Occipital lobe (tissue), 1 donor: ENCODE measurements at regions not wholly inside any gene's neighbourhood (a gene's known extent, or its start where the extent isn't known, plus 50 kb on each side); places are given as distances from the start of the nearest gene placed in this dataset.
"Not testable (repeated sequence)": the region's sequence is repeated elsewhere in the genome, so short reads cannot be mapped to it uniquely, and the experiment has no call there.

Experiments used
- DNase-seq: peaks from one replicate; lab custom pipeline; 2025; lab: John Stamatoyannopoulos, UW

DNA sequence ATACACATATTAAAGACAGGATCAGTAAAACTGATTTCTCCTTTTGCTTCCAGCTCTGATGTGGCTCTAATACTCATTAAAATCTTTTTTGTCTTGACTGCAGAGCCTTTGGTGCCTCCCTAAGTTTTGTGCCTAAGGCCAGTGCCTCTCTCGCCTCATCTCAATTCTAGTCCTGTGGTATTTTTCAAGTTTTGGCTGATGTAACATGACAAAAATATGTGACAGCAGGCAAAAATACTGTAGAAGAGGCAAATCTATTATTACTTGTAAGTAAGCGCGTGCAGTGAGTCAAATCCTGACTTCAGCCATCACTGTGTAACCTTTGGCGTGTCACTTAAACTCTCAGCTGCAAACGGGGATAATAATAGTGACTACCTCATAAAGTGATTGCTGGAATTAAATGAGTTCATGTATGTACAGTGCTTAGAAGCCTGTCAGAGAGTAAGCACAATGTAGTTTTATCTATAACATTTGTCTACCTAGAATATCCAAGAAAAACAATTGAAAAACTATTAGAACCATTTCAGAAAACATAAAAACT is 74.0 kb downstream of the MAB21L3 start:
- DNase-seq, result no peak

GRCh38 chr1:116189481-116189880 is 78.3 kb downstream of the MAB21L3 start:
- no peak for DNase-seq

DNA sequence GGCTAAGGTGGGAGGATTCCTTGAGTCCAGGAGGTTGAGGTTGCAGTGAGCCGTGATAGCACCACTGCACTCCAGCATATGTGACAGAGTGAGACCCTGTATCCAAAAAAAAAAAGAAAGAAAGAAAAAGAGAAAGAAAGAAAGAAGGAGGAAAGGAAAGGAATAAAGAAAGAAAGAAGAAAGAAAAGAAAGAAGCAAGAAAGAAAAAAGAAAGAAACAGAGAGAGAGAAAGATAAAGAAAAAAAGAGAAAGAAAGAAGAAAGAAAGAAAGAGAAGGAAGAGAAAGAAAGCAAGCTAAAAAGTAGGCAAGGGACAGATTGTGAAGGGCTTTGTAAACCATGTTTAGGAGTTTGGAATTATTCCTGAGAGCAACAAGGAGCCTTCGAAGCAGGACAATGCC is 80.1 kb downstream of the MAB21L3 start:
- no peak for DNase-seq

GRCh38 chr1:116193768-116194167 is 82.6 kb downstream of the MAB21L3 start:
- DNase-seq, result no peak

- DNase-seq, result no peak
Observed at GRCh38 chr1:116194568-116194967, 83.4 kb downstream of the MAB21L3 start.

- DNase-seq, result no peak
Observed at GRCh38 chr1:116195077-116195868, 84.1 kb downstream of the MAB21L3 start.

GRCh38 chr1:116200343-116200742 is 89.1 kb downstream of the MAB21L3 start:
- DNase-seq, result not testable (repeated sequence)

DNA sequence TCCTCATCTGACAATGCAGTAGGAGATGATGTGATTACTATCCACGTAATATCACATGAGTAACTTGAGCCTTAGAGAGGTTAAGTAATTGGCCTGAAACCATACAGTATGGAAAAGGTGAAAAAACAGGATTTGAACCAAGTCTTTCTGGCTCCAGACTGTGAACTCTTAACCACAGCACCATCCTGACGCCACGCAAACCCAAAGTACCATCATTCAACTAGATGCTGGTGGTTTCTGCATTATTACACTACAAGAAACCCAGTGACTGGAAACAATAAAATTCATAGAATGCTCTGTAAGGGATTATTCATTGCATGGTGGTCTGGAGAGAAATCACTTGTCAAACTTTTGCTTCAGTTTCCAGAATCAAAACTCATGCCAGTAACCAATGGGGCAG is 90.7 kb downstream of the MAB21L3 start:
- no peak for DNase-seq

GRCh38 chr1:116203181-116203723 is 92.1 kb downstream of the MAB21L3 start:
- peak; percentile 21 for DNase-seq

- DNase-seq, result no peak
Observed at GRCh38 chr1:116203920-116204319, 92.7 kb downstream of the MAB21L3 start.

DNA sequence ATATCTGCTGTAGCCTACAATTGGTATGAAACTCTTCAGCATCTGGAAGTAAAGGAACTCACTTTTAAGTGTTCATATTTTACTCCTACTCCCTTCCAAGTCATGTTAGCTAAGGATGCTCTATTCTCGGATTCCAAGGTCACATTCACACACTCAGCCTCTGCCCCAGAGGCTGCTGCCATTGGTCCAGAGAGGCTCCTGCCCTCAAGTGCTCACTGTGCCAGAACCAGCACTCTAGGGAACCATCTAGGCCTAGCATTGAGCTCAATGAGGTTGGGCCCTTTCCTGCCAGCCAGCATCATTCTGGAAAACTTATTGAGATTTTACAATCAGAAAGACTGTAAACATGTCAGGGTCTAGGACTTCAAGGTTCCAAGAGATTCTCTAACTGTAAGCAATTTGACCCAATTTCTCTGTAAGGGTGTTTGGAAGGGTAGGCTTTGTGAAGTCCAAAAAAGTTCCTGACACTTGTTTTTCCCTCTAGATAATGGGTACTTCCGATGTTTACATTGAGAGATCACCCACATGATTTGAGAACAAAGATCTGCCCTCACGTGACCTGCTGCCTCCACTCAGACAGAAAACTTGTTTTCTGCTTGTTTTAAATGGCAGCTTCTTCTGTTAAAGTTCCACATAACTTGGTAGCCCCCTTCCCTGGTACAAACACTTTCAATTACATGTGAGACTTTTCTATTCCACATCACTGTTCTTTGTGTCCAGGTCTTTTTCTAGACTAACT is 94.9 kb downstream of the MAB21L3 start:
- no peak for DNase-seq

- DNase-seq, result no peak
Observed at GRCh38 chr1:116207126-116207735, 96.0 kb downstream of the MAB21L3 start.

DNA sequence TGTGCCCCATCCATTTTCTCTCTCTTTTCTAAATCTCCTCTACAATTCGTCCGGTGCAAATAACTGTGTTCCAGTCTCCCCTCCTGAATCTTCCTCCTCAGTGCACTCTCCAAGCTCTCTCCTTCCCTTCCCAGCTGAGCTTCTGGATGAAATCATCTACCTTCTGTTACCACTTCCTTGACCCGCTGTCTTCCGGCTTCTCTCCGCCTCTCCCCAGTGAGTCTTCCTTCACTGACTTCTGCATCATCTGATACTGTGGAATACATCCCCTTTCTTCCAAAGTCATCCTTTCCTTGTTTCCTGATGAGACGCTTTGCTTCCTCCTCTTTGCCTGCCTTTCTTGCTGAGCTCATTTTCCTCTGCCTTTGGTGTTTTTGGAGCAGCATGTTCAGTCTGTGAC is 96.9 kb downstream of the MAB21L3 start:
- no peak for DNase-seq

GRCh38 chr1:116211294-116211693 is 100.1 kb downstream of the MAB21L3 start:
- no peak for DNase-seq

- DNase-seq, result no peak
Observed at GRCh38 chr1:116218922-116219321, 107.7 kb downstream of the MAB21L3 start.

DNA sequence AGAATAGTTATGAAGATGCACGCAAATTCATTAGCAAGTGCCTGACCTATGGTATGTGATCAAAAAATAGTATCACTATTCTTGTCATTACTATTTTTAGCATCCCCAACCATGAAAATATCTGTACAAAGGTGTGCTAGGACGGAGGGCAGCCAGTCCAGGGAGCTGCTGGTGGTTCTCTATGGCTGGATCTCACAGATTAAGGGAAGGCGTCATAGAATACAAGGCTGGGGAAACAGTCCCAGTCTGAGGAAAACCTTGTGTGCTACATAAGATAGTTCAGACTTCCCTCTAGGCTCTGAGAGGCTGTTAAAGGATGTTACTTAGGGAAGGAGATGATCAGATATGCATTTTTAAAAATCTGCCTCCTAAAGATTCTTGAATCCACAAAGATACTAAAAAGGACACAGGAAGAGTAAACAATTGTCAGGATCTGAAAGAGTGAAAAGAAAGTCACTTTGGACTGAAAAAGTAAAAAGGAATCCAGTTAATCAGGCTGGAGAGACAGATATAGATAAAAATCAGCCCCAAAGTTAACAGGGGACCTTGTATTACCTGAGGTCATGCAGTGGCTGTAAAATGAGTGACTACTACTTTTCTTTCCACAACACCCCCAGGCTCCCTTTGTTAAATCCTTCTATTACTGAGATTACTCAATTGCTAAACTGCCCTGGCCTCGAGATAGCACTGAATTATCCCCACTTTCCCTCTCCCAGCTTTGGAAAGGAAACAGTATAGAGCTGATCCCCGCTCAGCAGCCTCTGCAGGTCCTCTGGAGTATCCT is 108.6 kb downstream of the MAB21L3 start:
- DNase-seq, result no peak

DNA sequence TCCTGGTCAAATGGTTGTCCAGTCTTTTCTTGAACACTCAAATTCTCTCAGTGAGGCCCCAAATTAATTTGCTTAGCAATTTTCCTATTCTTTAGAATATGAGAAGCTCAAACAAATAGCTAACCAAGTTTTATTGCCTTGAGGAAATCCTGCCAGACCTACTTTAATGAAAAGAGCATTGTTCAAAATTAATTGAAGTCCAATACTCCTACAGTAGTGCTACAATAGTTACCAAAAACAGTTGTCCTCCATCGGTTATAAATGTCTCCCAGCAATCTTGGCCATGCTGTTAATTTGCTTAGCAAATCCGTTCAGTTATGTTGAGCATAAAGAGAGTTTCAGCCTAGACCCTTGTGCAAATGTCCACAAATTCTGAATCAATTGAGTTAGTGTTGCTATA is 112.9 kb downstream of the MAB21L3 start:
- no peak for DNase-seq

- no peak for DNase-seq
Observed at GRCh38 chr1:116224561-116224960, 113.4 kb downstream of the MAB21L3 start.

DNA sequence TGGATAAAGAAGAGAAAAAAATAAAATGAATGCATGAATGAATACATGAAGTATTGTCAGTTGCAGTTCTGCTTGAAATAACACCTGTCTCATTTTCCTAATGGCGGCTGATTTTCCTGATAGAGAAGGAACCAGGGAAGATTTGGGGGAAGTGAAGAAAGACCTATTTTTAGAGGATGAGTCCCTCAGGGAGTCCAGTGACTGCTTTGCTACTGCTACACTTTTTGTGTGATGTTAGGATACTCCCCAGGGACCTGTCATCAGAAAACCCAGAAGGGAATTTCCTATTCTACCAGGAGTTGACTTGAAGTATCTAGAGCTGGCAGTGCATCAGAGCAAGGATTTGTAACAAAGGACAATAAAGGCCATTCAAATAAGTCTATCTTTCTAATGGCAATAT is 114.8 kb downstream of the MAB21L3 start:
- no peak for DNase-seq

DNA sequence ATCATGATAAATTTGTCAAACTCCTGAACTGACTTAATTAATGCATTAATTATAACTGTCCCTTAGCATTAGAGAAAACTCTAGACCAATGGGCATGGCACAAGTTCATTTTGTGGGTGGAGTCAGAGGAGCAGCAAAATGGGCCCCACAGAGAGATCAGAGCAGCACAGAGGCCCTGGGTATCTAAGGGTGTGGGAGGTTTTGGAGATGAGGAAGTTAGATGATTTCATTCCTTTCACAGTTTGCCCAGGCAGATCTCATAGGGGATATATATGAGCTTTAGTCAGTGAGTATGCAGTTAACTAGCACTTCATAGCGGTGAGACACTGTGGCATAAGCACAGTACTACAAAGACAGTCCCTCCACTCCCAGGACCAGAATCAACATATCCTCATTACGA is 117.3 kb downstream of the MAB21L3 start:
- DNase-seq, result no peak

GRCh38 chr1:116230712-116231111 is 119.5 kb downstream of the MAB21L3 start:
- no peak for DNase-seq
